IMR-90 (cell line): ENCODE measurements at regions not wholly inside any gene's neighbourhood (a gene's known extent, or its start where the extent isn't known, plus 50 kb on each side); places are given as distances from the start of the nearest gene placed in this dataset.
"Not testable (repeated sequence)": the region's sequence is repeated elsewhere in the genome, so short reads cannot be mapped to it uniquely, and the experiment has no call there.

ENCODE experiments used
- ATAC-seq: fragments of 200-7000 bp; cut with Tn5 transposase; 2 replicates; pipeline ENCODE4 v1.9.1; 2020; ENCODE audit warnings: low read depth, mild to moderate bottlenecking, moderate library complexity
- BruUV-seq: library from RNA; stranded (reverse); fragments of 400-500 nt; replicated peaks from 2 replicates; lab custom pipeline; 2021; lab: Mats Ljungman, UMichigan
- CTCF ChIA-PET: fragments of 300-600 bp; formaldehyde crosslinking; extraction: SDS; loops from one replicate; lab custom pipeline; 2021; ENCODE audit warnings: antibody characterized with exemption; lab: Yijun Ruan, JAX
- POLR2A ChIA-PET: fragments of 300-600 bp; sonication (Branson Sonifier 250); formaldehyde crosslinking; loops from one replicate; lab custom pipeline; 2022; ENCODE audit warnings: antibody characterized with exemption; ENCODE audit not compliant: unreplicated experiment; lab: Charles Lee
- DNase-seq: peaks from one replicate; pipeline ENCODE4 v3.0.0; 2013
- H2AFZ ChIP-seq: replicated peaks from 2 replicates; pipeline ENCODE3; 2013; ENCODE audit warnings: low read length, mild to moderate bottlenecking; ENCODE audit not compliant: poor library complexity
- H2AK5ac ChIP-seq: 2 replicates; pipeline ENCODE4 v1.6.1; 2013; ENCODE audit warnings: low read depth, low read length, inconsistent platforms
- H2AK9ac ChIP-seq: replicated peaks from 2 replicates; pipeline ENCODE3; 2013; ENCODE audit warnings: mild to moderate bottlenecking, low read depth, low read length, moderate library complexity; ENCODE audit not compliant: poor library complexity
- H2BK120ac ChIP-seq: 2 replicates; pipeline ENCODE4 v1.6.1; 2013; ENCODE audit warnings: low read depth, low read length, inconsistent platforms
- H2BK15ac ChIP-seq: 3 replicates; pipeline ENCODE4 v1.6.1; 2013; ENCODE audit warnings: low read depth, low read length, inconsistent platforms
- H2BK20ac ChIP-seq: 2 replicates; pipeline ENCODE4 v1.6.1; 2013; ENCODE audit warnings: low read depth, mild to moderate bottlenecking, inconsistent platforms, low read length, moderate library complexity
- H2BK5ac ChIP-seq: 2 replicates; pipeline ENCODE4 v1.6.1; 2013; ENCODE audit warnings: mild to moderate bottlenecking, low read depth, low read length, inconsistent platforms; ENCODE audit not compliant: poor library complexity, severe bottlenecking
- H3K14ac ChIP-seq: replicated peaks from 2 replicates; pipeline ENCODE4 v1.6.1; 2013; ENCODE audit warnings: low read depth, low read length, inconsistent platforms
- H3K18ac ChIP-seq: 2 replicates; pipeline ENCODE4 v1.6.1; 2013; ENCODE audit warnings: low read depth, low read length, control low read depth
- H3K23ac ChIP-seq: 2 replicates; pipeline ENCODE4 v1.6.1; 2013; ENCODE audit warnings: low read depth, low read length, inconsistent platforms
- H3K27ac ChIP-seq: 2 replicates; pipeline ENCODE4 v1.5.1; 2013; ENCODE audit warnings: mild to moderate bottlenecking, control low read depth, low read length; ENCODE audit not compliant: insufficient read depth
- H3K27me3 ChIP-seq: 2 replicates; pipeline ENCODE4 v1.6.1; 2013; ENCODE audit warnings: low read length; ENCODE audit not compliant: control insufficient read depth, insufficient read depth
- H3K36me3 ChIP-seq: 2 replicates; pipeline ENCODE4 v1.6.1; 2013; ENCODE audit warnings: low read length, mixed read lengths; ENCODE audit not compliant: control insufficient read depth, insufficient read depth
- H3K4ac ChIP-seq: 2 replicates; pipeline ENCODE4 v1.6.1; 2013; ENCODE audit warnings: low read depth, low read length, inconsistent platforms
- H3K4me1 ChIP-seq: 2 replicates; pipeline ENCODE4 v1.6.1; 2013; ENCODE audit warnings: low read length, mixed read lengths; ENCODE audit not compliant: control insufficient read depth, insufficient read depth
- H3K4me2 ChIP-seq: 2 replicates; pipeline ENCODE4 v1.6.1; 2013; ENCODE audit warnings: low read depth, mild to moderate bottlenecking, control low read depth, low read length, moderate library complexity
- H3K4me3 ChIP-seq: 2 replicates; pipeline ENCODE4 v1.5.1; 2013; ENCODE audit warnings: low read depth, mild to moderate bottlenecking, control low read depth, low read length, moderate library complexity; ENCODE audit not compliant: insufficient read depth
- H3K56ac ChIP-seq: 2 replicates; pipeline ENCODE4 v1.6.1; 2013; ENCODE audit warnings: low read length, inconsistent platforms; ENCODE audit not compliant: insufficient read depth; ENCODE audit errors: extremely low read depth
- H3K79me1 ChIP-seq, 2 experiments: 2 replicates each; pipeline ENCODE4 v1.6.1; 2013; ENCODE audit warnings: low read length in 2 of 2, inconsistent platforms in 1 of 2, low read depth in 1 of 2
- H3K9ac ChIP-seq: 2 replicates; pipeline ENCODE4 v1.6.1; 2013; ENCODE audit warnings: low read depth, low read length, control low read depth
- H3K9me1 ChIP-seq: 2 replicates; pipeline ENCODE4 v1.6.1; 2013; ENCODE audit warnings: low read length, inconsistent platforms; ENCODE audit not compliant: insufficient read depth
- H3K9me3 ChIP-seq: 2 replicates; pipeline ENCODE4 v1.6.1; 2013; ENCODE audit warnings: low read length; ENCODE audit not compliant: control insufficient read depth, insufficient read depth
- H4K20me1 ChIP-seq: 2 replicates; pipeline ENCODE4 v1.6.1; 2013; ENCODE audit warnings: low read length, inconsistent platforms; ENCODE audit not compliant: insufficient read depth
- H4K5ac ChIP-seq: 2 replicates; pipeline ENCODE4 v1.6.1; 2013; ENCODE audit warnings: mild to moderate bottlenecking, low read depth, low read length, control low read depth
- H4K8ac ChIP-seq, 2 experiments: 2 replicates each; pipeline ENCODE4 v1.6.1; 2013; ENCODE audit warnings: low read depth in 2 of 2, low read length in 2 of 2, control low read depth in 1 of 2, inconsistent platforms in 1 of 2
- H4K91ac ChIP-seq: 2 replicates; pipeline ENCODE4 v1.6.1; 2013; ENCODE audit warnings: low read depth, low read length, inconsistent platforms; ENCODE audit not compliant: insufficient read depth
- WGBS, 2 experiments: methylation state at CpG; one replicate each; pipeline versions ENCODE4 v1.1.5 to v1.1.7; 2013; ENCODE audit warnings: missing lambda C conversion rate in 2 of 2; ENCODE audit not compliant: insufficient read length in 1 of 2; ENCODE audit errors: extremely low coverage in 2 of 2; 5-methylcytosine and 5-hydroxymethylcytosine counted together
- dilution Hi-C: fragments of 300-500 bp; cut with HindIII; formaldehyde crosslinking; loops from one replicate; pipeline ENCODE4 v1.14.3; 2018; ENCODE audit warnings: low sequenced_read_pairs; ENCODE audit not compliant: unreplicated experiment
- in situ Hi-C: fragments of 300-500 bp; cut with MboI; formaldehyde crosslinking; loops from 3 replicates; pipeline ENCODE4 v1.14.3; 2019; ENCODE audit warnings: low sequenced_read_pairs, inconsistent platforms, mixed read lengths
- intact Hi-C: fragments of 100-400 bp; cut with micrococcal nuclease; formaldehyde crosslinking; loops from 2 replicates; pipeline ENCODE4 v1.10.0; 2022

DNA sequence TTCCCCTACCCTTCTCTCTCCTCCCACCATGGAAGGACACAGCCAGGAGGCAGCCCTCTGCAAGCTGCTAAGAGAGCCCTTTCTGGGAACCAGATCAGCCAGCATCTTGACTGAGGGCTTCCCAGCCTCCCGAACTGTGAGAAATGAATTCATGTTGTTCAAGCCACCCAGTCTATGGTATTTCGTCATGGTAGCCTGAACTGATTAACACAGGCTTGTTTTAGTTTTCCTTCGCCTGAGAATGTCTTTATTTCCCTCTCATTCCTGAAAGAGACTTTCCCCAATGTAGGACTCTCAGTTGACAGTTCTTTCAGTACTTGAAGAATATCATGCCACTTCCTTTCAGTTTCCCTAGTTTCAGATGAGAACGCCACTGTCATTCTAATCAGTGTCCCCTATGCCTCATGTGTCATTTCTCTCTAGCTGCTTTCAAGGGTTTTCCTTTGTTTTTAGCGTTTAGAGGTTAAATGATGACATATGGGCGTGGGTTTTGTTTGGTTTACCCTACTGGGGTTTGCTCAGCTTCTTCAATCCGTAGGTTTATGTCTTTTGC lies 63.8 kb upstream of the ZNF157 start:
- CTCF ChIA-PET, H4K20me1 ChIP-seq, H2BK15ac ChIP-seq, H4K5ac ChIP-seq, H3K4me2 ChIP-seq, H3K9ac ChIP-seq, H3K79me1 ChIP-seq, dilution Hi-C loops, H3K14ac ChIP-seq, H3K4me1 ChIP-seq, H3K23ac ChIP-seq, H3K9me1 ChIP-seq, H3K18ac ChIP-seq, BruUV-seq, H2BK20ac ChIP-seq, intact Hi-C loops, ATAC-seq, H3K4ac ChIP-seq, H3K27ac ChIP-seq, H3K4me3 ChIP-seq, H4K8ac ChIP-seq, H3K56ac ChIP-seq, DNase-seq, H2AK9ac ChIP-seq, POLR2A ChIA-PET, H2AFZ ChIP-seq, H2BK5ac ChIP-seq, in situ Hi-C loops, H3K9me3 ChIP-seq, H2AK5ac ChIP-seq, H4K91ac ChIP-seq, H2BK120ac ChIP-seq, H3K36me3 ChIP-seq: not testable (repeated sequence)
- H3K27me3 ChIP-seq = peaks cover 20% of the 10 kb centered on the region
- WGBS, 2 experiments = no CpG with 5 or more reads among the region's 7 CpGs
